ENCODE measurements at regions not wholly inside any gene's neighbourhood (a gene's known extent, or its start where the extent isn't known, plus 50 kb on each side); places are given as distances from the start of the nearest gene placed in this dataset.
A peak's percentile ranks its signal among the peaks of the same experiment; 100 is the strongest.

DNA sequence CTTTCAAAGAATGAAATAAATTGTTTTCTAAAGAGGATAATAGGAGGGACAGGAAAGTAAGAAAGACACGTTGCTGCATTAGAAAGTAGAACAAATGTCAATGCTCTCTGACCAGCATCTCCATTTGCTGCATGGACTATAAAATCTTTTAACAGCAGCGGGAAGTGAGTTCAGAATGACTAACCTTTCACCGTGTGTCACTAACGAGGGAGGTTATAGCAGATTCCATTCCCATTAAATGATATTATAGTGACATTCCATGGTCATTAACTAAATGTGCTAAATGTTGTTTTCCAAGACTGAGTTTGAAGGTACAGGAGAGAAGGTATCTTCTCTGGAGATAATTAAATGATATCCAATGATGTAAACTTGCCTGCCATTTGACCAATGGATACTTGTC, 127.1 kb upstream of the HS3ST3A1 start:
- Mint-ChIP-seq H3K27ac (no peak overlapping the region), H3K36me3 (peaks cover 0 to 8% of the 10 kb centered on the region in 2 donors), H3K9me3 (peaks cover 4 to 10% of the 10 kb centered on the region in 2 donors)
- ATAC-seq (no peak), DNase-seq (ENCODE audit: low spot score in 2 of 2) (no peak)

DNA sequence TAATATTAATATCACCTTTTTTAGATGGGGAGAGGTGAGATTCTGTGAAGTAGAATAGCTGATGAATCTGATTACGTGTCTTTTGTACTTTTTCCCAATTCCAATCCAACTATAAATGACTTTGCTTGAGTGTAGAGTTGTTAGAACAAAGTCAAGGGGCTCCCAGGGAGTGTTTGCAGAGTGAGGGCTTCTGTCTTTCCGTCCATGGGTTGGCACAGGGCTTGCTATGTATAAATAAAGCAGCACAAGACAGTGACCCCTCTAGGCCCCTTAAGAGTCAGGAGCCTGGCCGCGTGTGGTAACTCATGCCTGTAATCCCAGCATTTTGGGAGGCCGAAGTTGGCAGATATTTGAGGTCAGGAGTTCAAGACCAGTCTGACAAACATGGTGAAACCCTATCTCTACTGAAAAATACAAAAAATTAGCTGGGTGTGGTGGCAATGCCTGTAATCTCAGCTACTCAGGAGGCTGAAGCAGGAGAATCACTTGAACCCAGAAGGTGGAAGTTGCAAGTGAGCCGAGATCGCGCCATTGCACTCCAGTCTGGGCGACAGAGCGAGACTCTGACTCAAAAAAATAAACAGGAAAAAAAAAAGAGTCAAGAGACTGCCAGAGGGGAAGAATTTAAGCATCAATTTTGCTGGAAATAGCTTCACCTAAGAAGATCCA, 127.9 kb upstream of the HS3ST3A1 start:
- no peak for ATAC-seq
- Mint-ChIP-seq H3K9me3 (peaks cover 4 to 12% of the 10 kb centered on the region in 2 donors), H3K27ac (no peak overlapping the region), H3K36me3 (peaks cover 0 to 8% of the 10 kb centered on the region in 2 donors)
- no peak for DNase-seq (ENCODE audit: low spot score in 2 of 2)

DNA sequence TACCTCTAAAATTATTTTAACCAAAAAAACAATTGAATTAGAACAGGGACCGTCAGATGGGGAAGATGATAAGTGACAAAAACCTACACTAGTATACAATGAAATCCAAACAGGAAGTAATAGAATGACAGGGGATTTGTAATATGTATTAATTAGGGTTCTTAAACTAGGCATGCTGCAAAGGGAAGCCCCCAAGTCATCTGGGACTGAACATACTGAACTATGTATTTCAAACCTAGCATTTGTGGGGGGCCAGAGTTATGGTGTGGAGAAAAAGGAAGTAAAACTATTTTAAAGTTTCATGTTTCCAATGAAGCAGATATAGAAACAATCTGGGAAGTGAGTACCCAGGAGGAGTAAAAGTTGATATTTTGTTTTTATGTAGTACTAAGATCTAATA, 133.2 kb upstream of the HS3ST3A1 start:
- peak overlapping the region in 1 of 2 donors; percentile 25 for H3K27ac Mint-ChIP-seq
- ATAC-seq, result no peak
- H3K9me3 Mint-ChIP-seq, result peaks cover 4 to 18% of the 10 kb centered on the region in 2 donors
- no peak for DNase-seq (ENCODE audit: low spot score in 2 of 2)
- peaks cover 0 to 8% of the 10 kb centered on the region in 2 donors for H3K36me3 Mint-ChIP-seq

DNA sequence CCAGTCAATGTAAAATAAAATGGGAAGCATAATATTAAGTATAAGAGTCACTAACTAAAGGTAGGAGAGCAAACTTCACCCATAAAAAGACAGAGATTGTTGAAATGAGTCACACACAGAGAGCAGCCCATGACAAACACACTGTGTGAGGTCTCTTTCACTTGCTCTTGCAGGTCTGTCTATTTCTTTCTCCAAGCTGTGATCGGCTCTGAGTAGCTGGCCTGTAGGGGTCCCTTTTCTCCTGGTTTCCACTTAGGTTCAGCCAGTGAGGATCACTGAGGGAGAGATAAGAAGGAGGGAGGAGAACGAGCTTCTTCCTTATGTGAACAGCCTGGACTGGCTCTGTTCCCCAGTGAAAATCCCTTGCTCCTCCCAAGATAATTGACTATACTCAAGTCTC, 133.7 kb upstream of the HS3ST3A1 start:
- Mint-ChIP-seq H3K9me3 (peaks cover 4 to 15% of the 10 kb centered on the region in 2 donors), H3K27ac (no peak overlapping the region), H3K36me3 (peaks cover 0 to 8% of the 10 kb centered on the region in 2 donors)
- DNase-seq (ENCODE audit: low spot score in 2 of 2) (no peak), ATAC-seq (no peak)

DNA sequence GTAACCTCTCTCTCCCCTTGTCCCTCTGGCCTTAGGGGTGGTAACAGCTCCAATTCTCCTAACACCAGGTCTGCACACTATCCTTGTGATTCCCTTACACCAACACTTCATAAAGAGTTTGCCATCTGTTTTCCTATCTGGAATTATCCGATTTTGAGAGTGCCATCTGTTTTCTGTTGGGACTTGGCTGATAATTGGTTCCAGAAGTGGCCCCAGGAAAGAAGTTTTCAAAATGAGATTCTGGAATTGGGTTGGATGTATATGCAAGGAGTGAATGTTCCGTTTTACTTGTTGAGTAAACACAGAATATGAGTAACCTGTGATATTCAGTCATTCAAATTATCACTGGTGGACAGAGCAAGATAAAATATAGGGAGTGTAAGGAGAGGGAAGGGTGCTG, 134.1 kb upstream of the HS3ST3A1 start:
- DNase-seq (ENCODE audit: low spot score in 2 of 2) (no peak), ATAC-seq (no peak)
- Mint-ChIP-seq H3K27ac (no peak overlapping the region), H3K9me3 (peaks cover 4 to 15% of the 10 kb centered on the region in 2 donors), H3K36me3 (peaks cover 0 to 5% of the 10 kb centered on the region in 2 donors)

DNA sequence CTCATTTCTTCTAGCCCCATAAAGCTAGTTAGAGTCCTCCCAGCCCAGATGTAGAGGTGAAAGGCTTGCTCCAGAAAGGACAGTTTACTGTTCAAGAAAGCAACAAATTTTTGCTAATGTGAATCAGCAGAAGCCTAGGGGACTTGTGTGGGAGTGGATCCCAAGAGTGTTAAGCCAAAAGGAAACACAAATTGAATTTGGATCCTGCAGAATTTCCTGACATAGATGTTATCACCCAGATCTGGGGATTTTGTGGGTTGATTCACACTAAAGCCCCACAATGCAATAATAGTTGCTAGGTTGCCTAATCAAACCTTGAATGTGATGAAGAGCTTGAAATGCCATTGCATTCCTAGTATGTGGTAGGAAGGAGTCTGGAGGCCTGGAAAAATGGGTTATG, 135.2 kb upstream of the HS3ST3A1 start:
- no peak for ATAC-seq
- Mint-ChIP-seq H3K36me3 (no peaks in the 10 kb centered on the region), H3K9me3 (peaks cover 0 to 8% of the 10 kb centered on the region in 2 donors), H3K27ac (no peak overlapping the region)
- DNase-seq (ENCODE audit: low spot score in 2 of 2), result no peak

GRCh38 chr17:13740686-13741085, 139.0 kb upstream of the HS3ST3A1 start:
- no peak for ATAC-seq
- no peak for DNase-seq (ENCODE audit: low spot score in 2 of 2)
- H3K36me3 Mint-ChIP-seq, result no peaks in the 10 kb centered on the region
- no peaks in the 10 kb centered on the region for H3K9me3 Mint-ChIP-seq
- no peak overlapping the region for H3K27ac Mint-ChIP-seq

DNA sequence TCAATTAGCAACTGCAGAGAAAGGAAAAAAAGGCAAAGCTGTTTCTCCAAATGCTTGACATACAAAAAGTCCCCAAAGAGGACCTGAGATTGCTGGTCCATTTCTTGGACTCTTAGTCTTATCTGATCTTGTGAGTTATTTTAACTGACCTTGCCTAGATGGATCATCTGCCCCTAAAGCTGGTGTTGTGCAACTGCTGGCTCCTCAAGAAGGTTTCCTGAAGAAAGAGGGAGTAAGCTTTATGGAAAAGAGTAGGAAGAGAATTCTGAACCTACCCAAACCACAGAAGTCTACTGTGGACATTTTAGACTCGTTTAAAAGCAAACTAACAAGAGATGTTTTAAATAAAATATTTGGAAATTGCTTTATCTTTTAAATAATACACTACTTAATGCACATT, 140.0 kb upstream of the HS3ST3A1 start:
- DNase-seq (ENCODE audit: low spot score in 2 of 2) (no peak), ATAC-seq (no peak)
- no peak overlapping the region for H3K27ac Mint-ChIP-seq
- H3K9me3 Mint-ChIP-seq, result no peaks in the 10 kb centered on the region
- H3K36me3 Mint-ChIP-seq, result no peaks in the 10 kb centered on the region

GRCh38 chr17:13743906-13744305, 142.2 kb upstream of the HS3ST3A1 start:
- no peaks in the 10 kb centered on the region for H3K9me3 Mint-ChIP-seq
- ATAC-seq, result no peak
- no peak for DNase-seq (ENCODE audit: low spot score in 2 of 2)
- no peaks in the 10 kb centered on the region for H3K36me3 Mint-ChIP-seq
- H3K27ac Mint-ChIP-seq, result no peak overlapping the region

- no peak for DNase-seq (ENCODE audit: low spot score in 2 of 2)
- no peaks in the 10 kb centered on the region for H3K36me3 Mint-ChIP-seq
Measured at GRCh38 chr17:13746404-13746803, 144.7 kb upstream of the HS3ST3A1 start.

DNA sequence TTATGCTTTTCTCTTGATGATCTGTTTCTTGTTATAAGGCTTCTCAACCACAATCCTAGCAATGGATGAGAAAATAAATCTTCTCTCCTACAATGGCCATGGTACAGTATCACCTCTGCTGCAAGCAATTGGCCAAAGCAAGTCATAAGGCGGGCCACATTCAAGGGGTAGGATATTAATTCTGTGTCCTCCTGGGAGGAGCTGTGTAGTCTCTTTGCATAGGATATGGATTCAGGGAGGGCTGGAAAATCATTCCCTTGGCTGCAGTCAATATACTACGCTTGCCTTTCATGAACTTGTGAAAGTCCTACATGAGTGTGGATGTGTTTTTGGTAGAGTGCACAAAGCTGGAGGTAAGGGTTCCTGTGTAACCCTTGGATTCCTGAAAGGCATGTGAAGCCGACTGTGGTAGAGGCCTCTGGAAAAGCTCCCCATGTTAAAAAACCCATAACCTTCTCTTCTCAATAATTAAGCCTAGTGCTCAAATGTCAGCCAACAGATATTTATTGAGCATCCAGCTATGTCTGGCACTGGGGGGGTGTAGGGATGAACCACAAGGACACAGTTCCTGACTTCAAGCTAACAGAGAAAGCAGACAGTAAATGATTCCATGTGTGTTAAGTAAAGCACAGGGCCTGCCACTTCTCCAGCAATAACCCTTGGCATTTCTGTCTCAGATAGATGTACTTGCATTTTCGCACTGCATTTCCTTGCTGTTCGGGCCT, 147.6 kb upstream of the HS3ST3A1 start:
- Mint-ChIP-seq H3K27ac (no peak overlapping the region), H3K9me3 (no peaks in the 10 kb centered on the region), H3K36me3 (no peaks in the 10 kb centered on the region)
- DNase-seq (ENCODE audit: low spot score in 2 of 2), result no peak
- no peak for ATAC-seq

More at GRCh38 chr17:13746404-13746803, 144.7 kb upstream of the HS3ST3A1 start:
- no peak overlapping the region for H3K27ac Mint-ChIP-seq
- ATAC-seq, result no peak
- H3K9me3 Mint-ChIP-seq, result no peaks in the 10 kb centered on the region

- H3K9me3 Mint-ChIP-seq, result no peaks in the 10 kb centered on the region
- no peak overlapping the region for H3K27ac Mint-ChIP-seq
- H3K36me3 Mint-ChIP-seq, result no peaks in the 10 kb centered on the region
- DNase-seq (ENCODE audit: low spot score in 2 of 2) (no peak), ATAC-seq (no peak)
Measured at GRCh38 chr17:13749891-13750235, 148.1 kb upstream of the HS3ST3A1 start.

DNA sequence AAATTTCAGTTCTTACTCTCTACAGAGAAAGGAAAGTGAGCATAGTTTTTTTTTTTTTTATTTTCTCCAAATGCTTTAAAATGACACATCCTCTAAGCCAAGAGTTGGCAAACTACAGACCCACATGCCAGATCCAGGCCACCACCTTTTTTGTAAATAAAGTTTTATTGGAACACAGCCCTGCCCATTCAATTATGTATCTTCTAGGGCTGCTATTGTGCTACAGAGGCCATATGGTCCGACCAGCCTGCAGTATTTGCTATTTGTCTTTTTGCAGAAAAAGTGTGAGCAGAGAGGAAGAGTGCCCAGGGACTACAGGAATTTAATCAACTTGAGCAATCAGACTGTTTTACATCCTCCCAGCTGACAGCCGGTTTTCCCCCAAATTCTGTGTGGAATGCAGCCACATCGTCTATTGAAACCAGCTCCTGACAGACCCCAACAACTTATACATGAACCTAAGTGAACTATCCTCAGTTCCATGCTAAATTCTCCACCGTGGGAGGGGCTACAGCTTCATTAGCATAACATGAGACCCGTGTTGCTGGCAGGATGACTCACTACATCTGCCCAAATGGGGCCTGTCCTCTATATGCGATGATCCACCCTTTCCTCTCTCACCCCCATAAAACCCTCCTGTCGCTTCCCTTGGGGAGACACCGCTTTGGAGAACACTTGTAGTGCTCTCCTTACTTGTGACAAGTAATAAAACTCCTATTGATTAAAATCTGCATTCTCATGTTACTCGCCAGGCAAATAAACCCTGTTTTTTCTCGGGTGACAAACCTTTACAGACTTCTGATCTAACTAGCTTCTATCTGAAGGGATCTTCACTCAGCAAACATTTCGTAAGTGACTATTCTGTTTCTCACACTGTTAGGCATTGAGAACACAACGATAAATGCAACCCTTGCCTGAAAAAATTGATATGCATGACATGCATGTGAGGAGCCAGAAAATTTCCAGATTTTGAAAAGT, 149.4 kb upstream of the HS3ST3A1 start:
- Mint-ChIP-seq H3K27ac (no peak overlapping the region), H3K36me3 (no peaks in the 10 kb centered on the region), H3K9me3 (no peaks in the 10 kb centered on the region)
- DNase-seq (ENCODE audit: low spot score in 2 of 2) (no peak), ATAC-seq (no peak)

DNA sequence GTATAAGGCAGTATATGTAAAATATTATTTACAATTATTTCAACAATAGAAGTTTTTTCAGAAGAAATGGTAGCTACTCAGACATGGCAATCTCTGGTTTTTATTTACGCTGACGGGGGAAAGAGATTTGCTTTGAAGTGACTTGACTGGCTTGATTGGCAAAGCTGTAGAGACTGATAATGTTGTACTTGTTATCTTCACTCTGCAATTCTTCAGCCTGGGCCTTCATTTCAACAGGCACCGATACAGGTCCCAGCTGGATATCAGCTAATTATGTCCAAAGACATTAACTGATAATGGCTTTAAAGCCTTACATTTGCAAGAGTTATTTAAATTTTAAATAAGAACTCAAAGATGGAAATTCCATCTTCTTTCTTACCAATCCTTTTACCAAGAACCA, 151.4 kb upstream of the HS3ST3A1 start:
- no peak for DNase-seq (ENCODE audit: low spot score in 2 of 2)
- no peaks in the 10 kb centered on the region for H3K9me3 Mint-ChIP-seq
- H3K27ac Mint-ChIP-seq, result no peak overlapping the region
- no peaks in the 10 kb centered on the region for H3K36me3 Mint-ChIP-seq
- no peak for ATAC-seq

- Mint-ChIP-seq H3K9me3 (no peaks in the 10 kb centered on the region), H3K36me3 (no peaks in the 10 kb centered on the region), H3K27ac (no peak overlapping the region)
- ATAC-seq, result no peak
- DNase-seq (ENCODE audit: low spot score in 2 of 2), result no peak
Measured at GRCh38 chr17:13753771-13754170, 152.0 kb upstream of the HS3ST3A1 start.

DNA sequence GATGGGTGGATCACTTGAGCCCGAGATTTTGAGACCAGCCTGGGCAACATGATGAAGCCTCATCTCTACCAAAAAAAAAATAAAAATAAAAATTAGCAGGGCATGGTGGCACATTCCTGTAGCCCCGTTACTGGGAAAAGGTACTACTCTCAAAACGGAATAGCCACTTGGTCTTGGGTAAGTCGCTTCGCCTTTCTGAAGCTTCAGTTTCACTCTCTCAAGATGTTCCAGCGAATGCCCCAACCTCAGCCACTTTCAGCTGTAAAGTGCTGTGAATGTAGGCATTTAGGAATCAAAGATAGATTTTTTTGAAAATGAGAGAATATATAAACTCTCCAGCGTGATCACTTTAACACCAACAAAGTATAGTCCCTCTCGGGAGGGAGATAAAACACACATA, 154.1 kb upstream of the HS3ST3A1 start:
- ATAC-seq (no peak), DNase-seq (ENCODE audit: low spot score in 2 of 2) (no peak)
- H3K27ac Mint-ChIP-seq, result no peak overlapping the region
- H3K36me3 Mint-ChIP-seq, result no peaks in the 10 kb centered on the region
- H3K9me3 Mint-ChIP-seq, result no peaks in the 10 kb centered on the region

DNA sequence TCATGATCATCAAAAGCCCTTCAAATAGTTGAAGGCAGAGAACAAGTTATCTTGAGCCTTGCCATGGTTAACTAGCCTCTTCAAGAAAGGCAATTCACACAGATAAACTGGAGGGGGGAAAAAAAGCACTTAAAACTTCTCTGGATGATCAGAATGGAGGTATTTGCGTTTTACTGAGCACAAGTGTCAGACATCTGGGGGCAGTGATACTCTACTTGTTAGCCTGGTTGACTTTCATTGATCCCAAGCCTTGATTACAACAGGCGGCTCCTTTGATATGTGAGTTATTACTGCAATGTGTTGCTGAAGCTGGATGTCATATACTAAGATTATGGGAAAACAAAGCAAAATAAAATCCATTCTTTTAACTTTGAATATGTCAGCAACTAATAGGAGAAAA, 155.0 kb upstream of the HS3ST3A1 start:
- H3K27ac Mint-ChIP-seq, result no peak overlapping the region
- DNase-seq (ENCODE audit: low spot score in 2 of 2) (no peak), ATAC-seq (no peak)

More for the DNA sequence above, 155.0 kb upstream of the HS3ST3A1 start:
- H3K36me3 Mint-ChIP-seq, result no peaks in the 10 kb centered on the region
- no peaks in the 10 kb centered on the region for H3K9me3 Mint-ChIP-seq

Data from activated naive CD4-positive, alpha-beta T cell treated with anti-CD3 and anti-CD28 coated beads, Interleukin-2, amount 50 U/mL, for 72 hours (primary cell).